ENCODE measurements at regions not wholly inside any gene's neighbourhood (a gene's known extent, or its start where the extent isn't known, plus 50 kb on each side); places are given as distances from the start of the nearest gene placed in this dataset.
A peak's percentile ranks its signal among the peaks of the same experiment; 100 is the strongest.

DNA sequence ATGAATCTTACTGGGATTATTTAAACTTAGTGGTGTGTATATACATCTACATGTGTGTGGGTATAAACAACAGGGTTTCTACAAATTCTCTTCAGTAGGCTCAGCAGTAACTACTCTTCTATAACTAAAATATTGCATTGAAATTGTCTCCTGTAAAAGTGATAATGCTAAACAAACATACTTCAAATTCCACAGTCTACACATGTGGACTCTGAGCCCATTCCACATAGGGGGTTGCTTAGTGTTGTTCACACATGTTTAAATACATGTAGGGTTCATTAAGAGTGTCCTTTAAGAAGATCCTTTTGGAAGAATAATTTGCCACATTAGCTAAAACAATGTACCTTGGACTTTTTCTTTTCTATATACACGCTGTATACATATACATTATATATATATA is 152.8 kb upstream of the VRK2 start:
- DNase-seq = no peak

DNA sequence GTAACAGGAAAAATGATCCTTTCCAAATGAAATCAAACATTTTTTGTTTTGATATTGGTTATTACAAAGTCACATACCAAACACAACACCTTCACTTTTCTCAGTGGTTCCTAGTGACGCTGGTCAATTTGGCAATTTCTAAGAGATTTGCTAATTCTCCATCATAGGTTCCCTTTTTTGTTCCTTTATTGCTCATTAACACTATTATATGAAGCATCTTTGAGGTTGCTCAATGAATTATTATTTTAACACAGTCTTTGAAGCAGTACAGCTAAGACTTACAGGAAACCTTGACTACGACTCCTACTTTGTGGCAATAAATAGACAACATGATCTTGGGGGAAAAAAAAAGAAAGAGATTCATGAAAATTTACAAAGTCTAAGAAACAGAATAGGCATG is 152.2 kb upstream of the VRK2 start:
- no peak for DNase-seq

DNA sequence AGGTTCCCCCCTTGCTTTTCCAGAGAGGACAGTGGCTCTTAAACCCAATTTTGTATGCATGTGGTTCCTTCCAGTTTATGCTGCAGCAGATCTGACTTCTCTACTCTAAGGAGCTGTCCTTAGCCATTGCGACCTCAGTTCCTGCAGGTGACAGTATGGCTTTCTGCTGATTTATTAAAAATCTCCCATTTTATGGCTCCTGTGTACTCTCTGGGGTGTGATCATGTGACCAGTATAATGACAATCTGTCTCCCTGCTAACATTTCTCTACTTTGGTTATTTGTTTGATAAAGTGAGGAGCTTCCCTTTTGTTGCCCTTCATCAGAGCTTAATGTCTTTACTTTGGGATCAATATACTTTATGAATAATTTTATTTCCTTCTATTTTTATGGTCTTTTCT is 148.7 kb upstream of the VRK2 start:
- no peak for DNase-seq

DNA sequence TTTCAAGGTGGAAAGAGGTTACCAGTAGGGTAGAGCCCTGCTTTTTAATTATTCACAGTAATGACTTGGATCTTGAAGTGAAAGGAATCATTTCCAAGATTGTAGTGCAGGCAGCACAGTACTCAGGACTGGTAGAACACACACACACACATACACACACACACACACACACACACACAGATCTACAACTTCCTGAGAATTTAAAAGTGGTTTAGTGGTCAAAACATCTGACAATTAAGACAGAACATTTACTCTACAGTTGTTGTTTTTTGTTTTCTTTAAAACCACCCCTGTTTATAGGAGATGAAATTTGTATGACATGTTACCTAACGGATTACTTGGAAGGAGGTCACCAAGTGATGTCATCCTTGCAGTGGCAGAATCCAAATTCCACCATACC is 146.7 kb upstream of the VRK2 start:
- DNase-seq = no peak

DNA sequence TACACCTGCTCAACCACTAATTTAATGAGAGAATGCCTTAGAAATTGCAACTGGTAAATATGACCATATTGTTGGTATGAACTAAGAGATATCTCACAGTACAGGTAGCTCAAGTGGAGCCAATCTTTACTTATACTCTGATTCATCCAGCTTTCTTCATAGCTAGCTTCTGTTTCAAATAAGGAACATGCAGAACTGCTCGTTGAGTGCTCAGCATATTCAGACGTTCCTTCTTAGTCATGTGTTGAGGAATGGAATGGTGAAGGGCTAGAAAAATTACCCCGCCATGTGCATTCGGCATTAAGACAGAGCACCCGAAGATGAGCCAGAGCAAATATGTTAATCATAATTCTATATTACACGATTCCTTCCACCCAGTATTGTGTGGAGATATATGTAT is 144.0 kb upstream of the VRK2 start:
- DNase-seq = no peak

DNA sequence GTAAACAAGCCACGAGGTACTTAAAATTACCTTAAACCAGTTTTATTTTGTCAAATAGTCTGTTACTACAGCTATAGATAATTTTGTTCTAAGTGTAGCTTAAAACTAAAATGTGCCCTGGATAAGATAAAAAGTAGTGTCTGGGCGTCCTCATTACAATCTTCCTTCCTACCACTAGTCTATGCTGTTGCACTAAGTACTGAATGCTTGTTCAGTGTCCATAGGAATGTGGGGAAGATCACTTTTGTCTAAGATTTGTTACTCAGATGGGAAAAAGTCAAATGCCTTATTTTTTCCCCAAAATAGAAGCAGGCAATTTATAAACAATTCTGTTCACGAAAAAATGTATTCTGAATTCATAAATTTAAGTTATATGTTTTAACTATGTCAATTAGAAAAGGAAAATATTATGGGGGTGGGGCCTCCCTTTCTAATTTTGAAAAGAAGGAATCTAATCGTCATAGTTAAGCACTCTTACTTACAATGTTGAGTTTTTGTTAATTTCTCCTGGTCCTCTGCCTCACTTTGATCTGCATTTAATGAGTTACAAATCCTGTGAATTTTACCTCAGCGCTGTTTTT is 140.4 kb upstream of the VRK2 start:
- no peak for DNase-seq

DNA sequence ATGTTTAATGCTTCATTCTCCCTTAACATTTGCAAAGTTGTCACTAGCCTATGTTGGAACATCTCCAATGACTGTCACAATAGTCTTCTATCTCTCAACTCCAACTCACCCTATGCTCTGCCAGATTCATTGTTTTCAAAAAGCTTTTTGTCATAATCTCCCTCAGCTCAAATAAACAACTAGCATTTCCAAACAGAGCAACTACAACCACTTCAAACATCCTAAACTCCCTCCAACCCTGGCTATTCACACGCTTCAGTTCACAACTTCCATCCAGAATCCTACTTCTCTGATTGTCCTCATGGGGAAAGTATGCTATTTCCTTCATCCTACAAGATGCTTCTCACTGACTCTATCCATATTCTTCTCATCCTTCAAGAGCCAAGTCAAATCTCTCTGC is 139.2 kb upstream of the VRK2 start:
- no peak for DNase-seq

DNA sequence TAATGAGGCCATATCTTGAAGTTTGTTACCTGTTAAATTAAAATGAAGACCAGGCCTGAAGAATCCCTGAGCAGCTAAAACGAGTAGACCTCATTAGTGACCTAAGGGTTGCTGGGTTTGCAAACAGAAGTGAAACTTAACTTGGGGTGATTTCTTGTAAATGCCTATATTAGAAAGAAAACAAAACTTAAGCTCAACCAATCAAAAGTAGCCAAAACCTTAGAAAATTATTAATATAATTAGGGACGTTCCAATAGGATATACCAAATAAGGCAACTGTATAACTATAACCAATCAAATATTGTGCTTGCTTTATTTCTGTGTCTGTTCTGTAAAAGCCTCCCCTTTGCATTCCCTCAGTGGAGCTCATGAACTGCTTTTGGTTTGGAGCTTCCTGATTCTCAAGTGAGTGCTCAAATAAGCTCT is 137.9 kb upstream of the VRK2 start:
- DNase-seq = no peak

DNA sequence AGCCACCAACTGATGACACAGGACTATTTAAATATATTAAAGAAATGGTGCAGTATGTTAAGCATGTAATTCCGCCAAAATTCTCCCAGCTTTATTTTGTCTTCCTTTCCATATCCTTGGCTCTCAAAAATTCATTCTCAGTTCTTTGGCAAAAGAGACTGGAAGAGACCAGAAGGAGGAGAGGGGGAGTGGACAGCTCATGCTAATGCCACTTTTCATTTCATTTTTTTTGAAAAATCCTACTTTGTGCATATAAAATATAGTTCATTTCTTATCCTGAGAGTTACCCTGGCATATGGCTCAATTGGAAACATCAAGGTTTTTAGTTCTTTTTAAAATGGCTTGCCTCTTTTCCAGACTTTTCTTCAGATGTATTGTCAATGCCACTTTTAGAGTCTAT is 128.5 kb upstream of the VRK2 start:
- DNase-seq = no peak

DNA sequence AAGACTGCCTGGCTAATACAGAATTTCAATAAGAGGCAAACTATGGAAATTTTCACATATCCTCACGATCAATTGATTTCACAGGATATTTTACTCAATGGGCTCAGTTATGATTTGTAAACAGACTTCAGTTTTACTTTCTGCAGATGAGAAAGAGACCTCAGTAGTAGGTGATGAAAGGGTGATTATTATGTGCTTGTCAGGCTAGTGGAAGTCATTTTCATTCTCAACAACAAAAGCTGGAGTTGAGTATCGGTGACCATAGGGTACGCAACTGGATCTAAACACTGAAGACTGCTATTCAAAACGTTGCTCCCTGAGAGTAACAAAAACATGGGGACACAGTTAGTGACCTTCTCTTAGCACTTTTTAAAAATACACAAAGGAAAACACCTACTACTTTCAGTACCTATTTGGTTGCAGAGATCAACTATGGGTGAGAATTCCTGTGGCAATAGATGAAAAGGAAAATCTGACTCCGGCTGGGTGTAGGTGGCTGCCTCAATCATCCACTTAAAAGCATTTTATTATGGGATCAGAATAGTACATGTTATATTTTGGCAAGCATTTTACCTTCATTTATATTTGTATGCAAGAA is 126.2 kb upstream of the VRK2 start:
- no peak for DNase-seq

DNA sequence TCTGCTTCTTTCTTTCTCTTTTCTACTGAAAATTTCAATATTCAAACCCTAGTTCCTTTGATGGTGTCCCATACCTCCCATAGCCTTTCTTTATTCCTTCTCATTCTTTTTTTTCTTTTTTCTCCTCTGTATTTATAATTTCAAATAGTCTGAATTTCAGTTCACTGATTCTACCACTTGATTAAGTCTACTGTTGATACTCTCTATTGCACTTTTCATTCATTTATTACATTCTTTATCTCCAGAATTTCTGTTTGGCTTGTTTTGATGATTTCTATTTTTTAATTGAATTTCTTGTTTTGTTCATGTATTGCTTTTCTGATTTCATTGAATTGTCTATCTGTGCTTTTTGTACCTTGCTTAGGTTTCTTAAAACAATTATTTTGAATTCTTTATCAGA is 111.9 kb upstream of the VRK2 start:
- no peak for DNase-seq

DNA sequence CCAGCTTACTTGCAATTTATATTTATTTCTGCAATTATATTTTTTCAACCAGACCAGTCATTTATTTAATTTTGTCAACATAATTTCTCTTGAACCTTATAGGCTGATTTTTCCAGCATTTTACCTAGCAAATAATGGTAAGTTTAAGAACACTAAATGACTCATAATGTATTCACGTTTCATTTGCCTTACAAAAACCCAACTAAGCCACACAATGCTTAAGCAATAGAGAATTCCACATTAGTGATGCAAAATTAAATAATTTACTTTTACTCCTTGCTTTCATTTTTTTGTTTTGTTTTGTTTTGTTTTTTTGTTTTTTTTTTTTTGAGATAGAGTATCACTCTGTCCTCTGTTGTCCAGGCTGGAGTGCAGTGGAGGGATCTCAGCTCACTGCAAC is 110.4 kb upstream of the VRK2 start:
- DNase-seq = no peak

DNA sequence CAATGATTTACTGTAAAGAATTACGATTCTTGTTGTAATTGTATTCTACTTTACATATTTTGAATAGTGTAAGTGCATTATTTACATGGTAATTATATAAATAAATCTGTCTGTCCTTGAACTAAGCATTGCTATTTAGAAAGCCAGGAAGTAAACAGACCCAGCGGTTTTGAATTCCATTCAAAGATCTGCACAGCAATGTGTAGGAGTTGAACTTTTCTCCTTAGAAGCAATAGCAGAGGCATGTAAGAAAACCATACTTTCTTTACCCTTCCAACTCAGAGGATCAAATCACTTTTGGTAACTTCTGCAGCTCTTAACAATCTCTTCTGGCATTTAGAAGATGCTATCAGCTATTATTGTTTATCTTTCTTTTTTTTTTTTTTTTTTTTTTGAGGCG is 109.2 kb upstream of the VRK2 start:
- no peak for DNase-seq

DNA sequence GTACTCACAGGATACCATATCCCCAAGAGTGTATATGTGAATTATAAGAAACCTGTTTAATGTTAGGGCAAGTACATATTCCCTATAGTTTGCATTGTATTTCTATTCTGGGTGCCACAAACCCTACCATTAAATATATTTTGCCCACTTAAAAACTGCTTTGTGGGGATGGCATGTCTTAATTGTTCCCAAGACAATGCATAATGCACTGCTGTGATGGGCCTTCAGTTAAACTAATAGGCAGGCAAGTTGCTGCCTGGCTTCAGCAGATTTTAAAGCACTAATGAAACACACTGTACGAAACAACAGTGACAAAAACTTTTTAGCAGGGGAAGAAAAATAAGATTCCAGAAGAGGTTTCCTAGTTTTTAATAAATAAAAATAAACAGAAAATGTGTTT is 104.8 kb upstream of the VRK2 start:
- DNase-seq = no peak

DNA sequence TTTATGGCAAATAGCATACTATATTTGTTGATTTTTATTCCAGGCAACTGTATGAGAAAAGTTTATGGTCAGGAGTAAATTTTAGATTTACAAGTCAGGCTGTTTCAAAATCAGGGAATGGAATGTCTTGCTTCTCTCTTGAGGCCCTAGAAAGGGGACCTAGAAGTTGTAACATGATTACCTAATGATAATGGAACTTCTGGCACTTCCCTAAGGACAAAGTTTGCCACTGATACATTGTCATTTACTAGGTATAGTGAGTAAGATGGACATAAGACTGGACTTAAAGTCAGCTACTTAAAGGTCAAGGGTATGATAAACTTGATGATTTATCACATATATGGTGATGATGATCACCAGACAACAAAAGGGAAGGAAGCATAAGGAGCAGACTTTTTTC is 103.3 kb upstream of the VRK2 start:
- no peak for DNase-seq

DNA sequence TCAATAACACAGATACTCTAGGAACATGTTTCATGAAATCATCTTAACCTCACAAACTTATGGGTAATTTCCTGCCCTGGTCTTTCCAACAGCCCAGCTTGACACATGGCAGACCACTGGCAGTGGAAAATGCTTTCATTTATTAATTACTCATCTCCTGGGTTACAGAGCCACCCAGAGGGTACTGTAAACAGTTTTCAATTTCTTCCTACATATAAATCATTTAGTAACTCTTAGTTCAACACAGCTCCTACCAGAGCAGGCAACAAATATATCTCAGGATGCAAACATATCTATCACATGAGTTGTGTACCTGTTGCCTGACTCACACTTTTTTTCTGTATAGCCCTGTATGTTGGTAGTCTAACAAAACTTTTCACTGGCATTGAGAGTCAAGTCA is 99.2 kb upstream of the VRK2 start:
- no peak for DNase-seq

DNA sequence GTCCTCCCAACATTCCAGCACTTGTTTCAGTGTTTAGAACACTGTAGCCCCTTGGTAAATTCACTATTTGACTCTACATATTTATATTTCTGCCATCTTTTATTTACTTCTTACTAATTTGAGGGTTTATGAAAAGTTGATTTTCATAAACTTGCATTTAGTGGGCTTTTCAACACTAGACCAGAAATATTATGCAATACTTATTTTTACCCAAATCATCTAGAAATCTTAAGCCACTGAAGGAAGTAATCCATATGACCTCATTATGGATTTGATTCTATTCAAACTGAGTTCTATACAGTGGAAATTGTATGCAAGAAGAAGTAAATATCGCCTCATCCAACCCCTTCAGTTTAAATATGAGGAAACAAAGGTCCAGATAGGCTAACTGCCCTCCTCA is 92.6 kb upstream of the VRK2 start:
- no peak for DNase-seq

DNA sequence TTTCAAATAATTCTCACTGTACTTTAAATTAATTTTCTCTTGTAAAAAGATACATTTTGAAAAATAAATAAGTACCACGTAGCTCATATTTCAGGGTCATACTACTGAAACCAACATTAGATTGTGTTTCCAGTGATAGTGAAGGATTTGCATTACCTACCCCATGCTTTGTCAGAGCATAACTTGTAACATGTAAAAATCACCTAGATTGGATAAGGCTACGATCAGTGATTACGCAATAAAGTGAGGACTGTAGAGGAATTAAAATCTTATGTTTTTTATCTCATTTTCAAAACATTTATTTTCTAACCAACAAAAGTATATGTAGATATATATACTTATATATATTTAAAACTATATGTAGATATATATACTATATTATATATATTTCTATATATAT is 89.4 kb upstream of the VRK2 start:
- DNase-seq = no peak

DNA sequence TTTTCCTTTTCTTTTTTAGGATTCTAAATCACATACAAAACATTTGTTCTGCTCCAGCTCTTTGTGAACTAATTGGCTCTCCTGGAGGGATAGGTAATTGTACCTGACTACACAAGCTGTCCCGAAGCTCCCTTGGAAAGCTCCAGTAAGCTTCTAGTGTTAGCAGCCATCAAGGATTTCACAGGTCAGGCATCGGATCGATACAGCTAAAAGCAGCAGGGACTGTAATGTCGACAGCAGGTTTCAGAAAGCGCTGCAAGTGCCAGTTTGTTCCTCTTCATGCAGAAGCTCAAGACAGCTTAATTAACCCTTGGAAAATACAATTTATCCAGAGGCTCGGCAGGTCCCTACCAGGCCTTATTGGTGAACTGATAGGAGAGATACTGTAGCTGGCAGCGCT is 87.2 kb upstream of the VRK2 start:
- DNase-seq = no peak

DNA sequence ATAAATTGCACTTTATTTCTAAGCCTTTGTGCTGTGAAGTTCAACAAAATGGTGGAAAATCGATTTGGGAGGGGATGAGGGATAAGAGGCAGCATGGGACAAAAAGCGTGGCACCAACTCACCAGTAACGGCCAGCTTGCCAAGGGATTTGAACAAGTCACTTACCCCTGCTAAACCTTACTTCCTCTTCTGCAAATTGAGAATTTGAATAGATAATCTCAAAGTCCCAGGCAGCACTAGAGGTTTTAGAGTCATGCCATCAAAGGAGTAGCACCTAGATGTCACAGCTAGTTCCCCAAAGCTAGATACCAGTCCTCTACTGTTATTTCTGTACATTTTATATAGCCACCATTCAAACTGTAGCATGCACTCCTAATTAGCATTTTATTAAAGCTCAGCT is 83.7 kb upstream of the VRK2 start:
- no peak for DNase-seq

DNA sequence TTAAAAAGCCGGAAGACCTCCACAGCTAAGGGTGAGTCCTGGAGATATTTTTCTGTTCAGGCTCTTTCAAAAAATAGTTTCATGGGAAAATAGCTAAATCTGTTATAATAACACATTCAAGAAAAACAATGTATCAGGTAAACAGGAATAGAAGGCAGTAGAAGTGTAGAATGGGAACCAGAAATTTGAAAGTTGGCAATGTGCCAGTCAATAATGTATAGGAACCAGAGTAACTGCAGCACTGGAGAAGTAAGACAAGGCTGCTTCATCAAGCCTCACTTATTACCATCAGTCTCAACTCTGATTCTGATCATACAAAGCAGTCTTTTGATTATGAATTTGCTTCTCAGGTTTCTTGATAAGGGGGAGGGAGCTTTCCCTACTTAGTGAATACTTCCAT is 81.4 kb upstream of the VRK2 start:
- no peak for DNase-seq

DNA sequence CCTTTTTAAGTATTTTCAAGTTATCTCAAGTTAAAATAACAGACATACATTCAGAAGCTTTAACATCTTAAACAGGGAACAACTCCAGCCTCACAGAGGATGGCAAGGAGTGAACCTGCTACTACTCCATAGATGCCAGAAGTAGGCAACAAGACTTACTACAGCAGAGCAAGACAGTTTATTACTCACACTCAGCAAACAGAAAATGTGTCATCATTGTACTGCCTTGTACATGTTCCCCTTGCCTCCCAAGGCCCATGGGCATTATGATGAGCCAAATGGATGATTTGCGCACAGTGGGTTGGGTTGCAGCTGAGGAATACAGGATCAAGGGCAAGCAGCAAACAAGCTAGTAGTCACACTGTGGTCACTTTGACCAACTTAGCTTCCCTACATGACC is 80.6 kb upstream of the VRK2 start:
- DNase-seq = no peak

DNA sequence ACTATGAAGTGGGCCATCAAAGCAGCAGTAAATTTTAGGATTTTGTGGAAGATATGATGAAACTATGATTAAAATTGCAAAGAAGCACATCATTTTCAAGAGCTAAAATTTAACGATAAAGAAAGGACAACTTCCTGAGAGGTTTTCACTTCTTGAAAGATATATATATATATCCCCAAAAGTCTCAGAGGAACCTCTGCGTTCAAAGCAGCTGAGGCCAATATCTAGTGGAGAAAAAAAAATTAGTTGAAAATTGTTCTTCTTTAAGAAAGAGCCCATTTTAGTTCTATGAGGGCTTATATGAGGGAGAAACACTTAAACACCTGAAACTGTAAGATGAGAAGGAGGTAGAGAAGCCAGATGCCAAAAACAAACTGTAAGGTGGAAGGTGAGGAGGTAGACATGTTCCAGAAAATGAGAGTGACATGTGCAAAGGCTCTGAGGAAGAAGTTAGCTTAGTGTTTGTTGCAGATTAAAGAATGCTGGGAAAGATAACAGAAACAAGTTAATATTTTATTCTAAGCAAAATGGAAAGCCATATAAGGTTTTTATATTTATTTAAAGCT is 72.9 kb upstream of the VRK2 start:
- no peak for DNase-seq

DNA sequence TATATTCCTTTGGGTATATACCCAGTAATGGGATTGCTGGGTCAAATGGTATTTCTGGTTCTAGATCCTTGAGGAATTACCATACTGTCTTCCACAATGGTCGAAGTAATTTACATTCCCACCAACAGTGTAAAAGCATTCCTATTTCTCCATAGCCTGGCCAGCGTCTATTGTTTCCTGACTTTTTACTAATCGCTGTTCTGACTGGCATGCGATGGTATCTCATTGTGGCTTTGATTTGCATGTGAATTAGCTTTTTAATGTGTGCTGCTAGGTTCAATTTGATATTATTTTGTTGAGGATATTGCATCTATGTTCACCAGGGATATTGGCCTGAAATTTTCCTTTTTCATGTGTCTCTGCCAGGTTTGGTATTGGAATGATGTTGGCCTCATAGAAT is 67.4 kb upstream of the VRK2 start:
- DNase-seq = no peak

DNA sequence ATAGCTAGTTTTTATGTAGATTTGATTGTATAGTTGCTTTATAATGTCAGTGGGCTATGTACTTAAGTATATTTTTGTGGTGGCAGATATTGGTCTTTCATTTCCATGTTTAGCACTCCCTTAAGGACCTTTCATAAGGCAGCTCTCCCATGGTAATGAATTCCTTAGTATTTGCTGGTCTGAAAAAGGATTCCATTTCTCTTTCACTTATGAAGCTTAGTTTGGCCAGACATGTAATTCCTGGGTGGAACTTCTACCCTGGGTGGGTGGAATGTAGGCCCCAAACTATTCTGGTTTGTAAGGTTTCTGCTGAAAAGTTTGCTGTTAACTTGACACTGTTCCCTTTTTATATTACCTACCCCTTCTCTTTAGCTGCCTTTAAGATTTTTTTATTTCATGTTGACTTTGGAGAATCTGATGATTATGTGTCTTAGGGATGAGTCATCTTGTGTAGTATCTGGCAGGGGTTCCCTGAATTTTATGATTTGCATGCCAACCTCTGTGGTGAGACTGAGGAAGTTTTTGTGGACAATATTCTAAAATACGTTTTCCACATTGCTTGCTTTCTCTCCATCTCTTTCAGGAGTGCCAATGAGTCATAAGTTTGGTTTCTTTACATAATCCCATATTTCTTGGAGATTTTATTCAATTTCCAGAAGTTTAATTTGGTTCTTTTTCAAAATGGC is 65.4 kb upstream of the VRK2 start:
- DNase-seq = peak; percentile 22

Data from left hindlimb (tissue), 1 donor.